ENCODE measurements at regions not wholly inside any gene's neighbourhood (a gene's known extent, or its start where the extent isn't known, plus 50 kb on each side); places are given as distances from the start of the nearest gene placed in this dataset.

DNA sequence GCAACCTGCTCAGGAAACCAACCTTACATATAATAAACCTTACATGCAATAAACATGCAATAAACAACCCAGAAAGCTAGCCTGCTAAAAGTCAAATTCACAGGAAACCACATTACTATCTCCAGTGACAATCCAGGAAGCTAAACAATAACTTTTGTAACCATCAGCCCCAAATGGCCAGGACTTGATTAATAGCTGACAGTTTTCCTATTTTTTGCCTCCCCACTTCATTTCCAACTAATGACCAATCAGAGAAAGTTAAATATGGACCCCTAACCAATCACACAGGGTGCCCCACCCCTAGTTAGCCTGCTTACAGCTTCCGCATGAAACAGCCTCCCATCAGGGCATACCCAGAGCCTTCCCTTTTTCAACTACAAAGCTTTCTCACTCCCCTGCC lies 152.2 kb upstream of the LMNTD1 start:
- TF ChIP-seq CTCF (conservative IDR thresholded peaks at IDR 0.05), result no peak
- no peak for TF ChIP-seq ZFX (IDR thresholded peaks at IDR 0.05)

Measured in C4-2B (cell line).